C4-2B (cell line): ENCODE measurements at regions not wholly inside any gene's neighbourhood (a gene's known extent, or its start where the extent isn't known, plus 50 kb on each side); places are given as distances from the start of the nearest gene placed in this dataset.

Experiments used
- CTCF ChIP-seq: fragments of 450-650 bp; conservative IDR thresholded peaks from 2 replicates; pipeline ENCODE4 v1.5.1; 2017; ENCODE audit warnings: mild to moderate bottlenecking
- ZFX ChIP-seq: fragments of 450-650 bp; IDR thresholded peaks from 2 replicates; pipeline ENCODE4 v1.6.1; 2017

DNA sequence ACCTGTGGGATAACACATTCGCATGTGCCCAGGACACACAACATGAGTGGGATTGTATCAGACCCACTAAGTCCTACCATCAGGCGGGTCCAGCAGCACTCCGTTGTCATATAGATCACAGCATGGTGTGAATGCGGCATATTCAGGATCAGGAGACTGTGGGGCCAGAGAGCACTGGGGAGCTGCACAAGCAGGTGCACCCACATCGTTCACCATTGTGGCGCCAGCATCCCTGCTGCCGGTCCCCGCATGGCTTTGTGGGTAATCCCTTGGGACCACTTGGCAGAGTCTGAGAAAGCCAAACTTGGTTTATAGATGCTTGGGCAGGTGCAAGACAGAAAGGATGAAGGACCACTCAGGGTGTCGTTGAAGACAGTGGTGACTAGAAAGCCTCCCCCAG, 201.6 kb upstream of the B3GAT1 start:
- TF ChIP-seq CTCF (no peak), ZFX (no peak)
